Thyroid gland (tissue), 4 donors: ENCODE measurements at regions not wholly inside any gene's neighbourhood (a gene's known extent, or its start where the extent isn't known, plus 50 kb on each side); places are given as distances from the start of the nearest gene placed in this dataset.

Experiments
- CTCF ChIP-seq, 6 experiments: fragments of 200-600 bp in 3 of 6; fragments of 450-650 bp in 3 of 6; sonication (generic) in 3 of 6; IDR thresholded peaks; one replicate each; pipeline ENCODE4 v1.5.1; 2016 to 2019; ENCODE audit warnings: antibody characterized with exemption in 6 of 6, mild to moderate bottlenecking in 2 of 6, inconsistent platforms in 1 of 6, moderate library complexity in 1 of 6
- POLR2A ChIP-seq, 2 donors: fragments of 450-650 bp; IDR thresholded peaks; one replicate each; pipeline ENCODE4 v1.6.1; 2017; ENCODE audit warnings: antibody characterized with exemption in 2 of 2, mild to moderate bottlenecking in 2 of 2, moderate library complexity in 1 of 2

GRCh38 chr6:14381829-14382677 lies 264.5 kb downstream of the CD83 start:
- TF ChIP-seq CTCF (IDR thresholded peaks at IDR 0.05), result no peak
- TF ChIP-seq POLR2A (IDR thresholded peaks at IDR 0.05), result no peak
